ENCODE measurements at regions not wholly inside any gene's neighbourhood (a gene's known extent, or its start where the extent isn't known, plus 50 kb on each side); places are given as distances from the start of the nearest gene placed in this dataset.

GRCh38 chr20:53751620-53752318, 158.1 kb upstream of the ZNF217 start:
- no peak for TF ChIP-seq CTCF (IDR thresholded peaks at IDR 0.05; ENCODE audit: insufficient read depth, low read length, poor library complexity, severe bottlenecking)
- TF ChIP-seq EZH2phosphoT487 (conservative IDR thresholded peaks at IDR 0.05; ENCODE audit: low read length): no peak
- Histone ChIP-seq H3K36me3 (ENCODE audit: low read length) (no peaks in the 10 kb centered on the region), H3K9ac (ENCODE audit: low read length) (0 out of 2 replicates have a peak overlapping the region, but pooled peaks have one; percentile 10), H3K79me2 (ENCODE audit: insufficient read depth, low read length) (no peaks in the 10 kb centered on the region), H4K20me1 (ENCODE audit: low read depth, low read length) (no peaks in the 10 kb centered on the region), H3K4me3 (ENCODE audit: insufficient read depth, low read length, poor library complexity, severe bottlenecking) (peak overlapping the region; percentile 7), H2AFZ (ENCODE audit: low read depth, low read length, severe bottlenecking) (peak overlapping the region; percentile 19), H3K27me3 (ENCODE audit: low read length) (no peaks in the 10 kb centered on the region), H3K27ac (ENCODE audit: low read depth, low read length) (peak overlapping the region; percentile 78), H3K4me2 (ENCODE audit: low read depth, low read length, poor library complexity, severe bottlenecking) (peak overlapping the region; percentile 61), H3K9me3 (ENCODE audit: insufficient read depth, low read length) (no peaks in the 10 kb centered on the region), H3K9me2 (replicated peaks; ENCODE audit: insufficient read depth, low read length) (no peaks in the 10 kb centered on the region), H3F3A (ENCODE audit: insufficient read depth) (peaks cover 30% of the 10 kb centered on the region)

GRCh38 chr20:53750827-53751619, 157.4 kb upstream of the ZNF217 start:
- Histone ChIP-seq H3K27me3 (ENCODE audit: low read length) (no peaks in the 10 kb centered on the region), H3K79me2 (ENCODE audit: insufficient read depth, low read length) (no peaks in the 10 kb centered on the region), H3K27ac (ENCODE audit: low read depth, low read length) (peak overlapping the region; percentile 78), H4K20me1 (ENCODE audit: low read depth, low read length) (no peaks in the 10 kb centered on the region), H3K9ac (ENCODE audit: low read length) (peak overlapping the region; percentile 10; the same call in 1 of the 2 replicates), H3K36me3 (ENCODE audit: low read length) (no peaks in the 10 kb centered on the region), H3F3A (ENCODE audit: insufficient read depth) (peaks cover 28% of the 10 kb centered on the region), H3K4me3 (ENCODE audit: insufficient read depth, low read length, poor library complexity, severe bottlenecking) (no peak overlapping the region), H3K4me2 (ENCODE audit: low read depth, low read length, poor library complexity, severe bottlenecking) (peak overlapping the region; percentile 61), H3K9me2 (replicated peaks; ENCODE audit: insufficient read depth, low read length) (no peaks in the 10 kb centered on the region), H3K9me3 (ENCODE audit: insufficient read depth, low read length) (no peaks in the 10 kb centered on the region), H2AFZ (ENCODE audit: low read depth, low read length, severe bottlenecking) (peak overlapping the region; percentile 19)
- TF ChIP-seq EZH2phosphoT487 (conservative IDR thresholded peaks at IDR 0.05; ENCODE audit: low read length) (no peak), CTCF (IDR thresholded peaks at IDR 0.05; ENCODE audit: insufficient read depth, low read length, poor library complexity, severe bottlenecking) (no peak)

- TF ChIP-seq EZH2phosphoT487 (conservative IDR thresholded peaks at IDR 0.05; ENCODE audit: low read length) (no peak), CTCF (IDR thresholded peaks at IDR 0.05; ENCODE audit: insufficient read depth, low read length, poor library complexity, severe bottlenecking) (no peak)
- H3K79me2 ChIP-seq (ENCODE audit: insufficient read depth, low read length): no peaks in the 10 kb centered on the region
- no peaks in the 10 kb centered on the region for H3K27me3 ChIP-seq (ENCODE audit: low read length)
- H3K9ac ChIP-seq (ENCODE audit: low read length): no peak overlapping the region
- no peaks in the 10 kb centered on the region for H4K20me1 ChIP-seq (ENCODE audit: low read depth, low read length)
- H3F3A ChIP-seq (ENCODE audit: insufficient read depth): peaks cover 25% of the 10 kb centered on the region
- H2AFZ ChIP-seq (ENCODE audit: low read depth, low read length, severe bottlenecking): no peak overlapping the region
- H3K4me3 ChIP-seq (ENCODE audit: insufficient read depth, low read length, poor library complexity, severe bottlenecking): no peak overlapping the region
- H3K36me3 ChIP-seq (ENCODE audit: low read length): no peaks in the 10 kb centered on the region
- H3K9me2 ChIP-seq (replicated peaks; ENCODE audit: insufficient read depth, low read length): no peaks in the 10 kb centered on the region
- no peaks in the 10 kb centered on the region for H3K9me3 ChIP-seq (ENCODE audit: insufficient read depth, low read length)
- H3K27ac ChIP-seq (ENCODE audit: low read depth, low read length): 0 out of 2 replicates have a peak overlapping the region, but pooled peaks have one; percentile 5
- no peak overlapping the region for H3K4me2 ChIP-seq (ENCODE audit: low read depth, low read length, poor library complexity, severe bottlenecking)
Observed at GRCh38 chr20:53749499-53749898, 155.9 kb upstream of the ZNF217 start.

Measured in SU-DHL-6 (cell line).